NCI-H128 (cell line): ENCODE measurements at regions not wholly inside any gene's neighbourhood (a gene's known extent, or its start where the extent isn't known, plus 50 kb on each side); places are given as distances from the start of the nearest gene placed in this dataset.

Source experiments
- DNase-seq: peaks from one replicate; lab custom pipeline; 2025; ENCODE audit not compliant: unreplicated experiment; lab: John Stamatoyannopoulos, UW

GRCh38 chr10:34869135-34869836 lies 54.2 kb upstream of the PARD3 start:
- DNase-seq, result no peak

GRCh38 chr10:34868589-34868988 lies 53.5 kb upstream of the PARD3 start:
- DNase-seq, result no peak

DNA sequence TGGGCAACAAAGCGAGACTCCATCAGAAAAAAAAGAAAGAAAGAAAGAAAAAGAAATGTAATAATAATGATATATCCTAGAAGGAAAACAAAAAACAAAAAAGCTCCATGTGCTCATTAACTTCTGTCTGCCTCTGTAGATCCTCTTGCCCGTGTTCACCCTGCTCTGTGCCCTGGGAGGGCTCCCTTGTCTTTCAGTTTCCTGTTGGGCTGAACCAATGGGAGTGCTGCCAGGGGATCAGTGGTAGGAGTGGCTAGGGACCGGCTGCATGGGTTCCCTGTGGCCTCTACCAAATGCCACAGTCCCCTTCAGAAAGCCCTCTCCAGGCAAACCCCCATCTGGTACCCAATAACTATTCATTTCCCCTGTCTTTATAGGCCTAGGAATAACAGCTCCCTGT lies 51.8 kb upstream of the PARD3 start:
- DNase-seq, result no peak
